ENCODE measurements at regions not wholly inside any gene's neighbourhood (a gene's known extent, or its start where the extent isn't known, plus 50 kb on each side); places are given as distances from the start of the nearest gene placed in this dataset.

GRCh38 chr20:22472447-22473100, 111.8 kb downstream of the FOXA2 start:
- Histone ChIP-seq H3K36me3 (ENCODE audit: control insufficient read depth, insufficient read depth, low read length) (no peaks in the 10 kb centered on the region), H3K27me3 (replicated peaks; ENCODE audit: control insufficient read depth, insufficient read depth, low read length) (no peaks in the 10 kb centered on the region), H3K4me3 (replicated peaks; ENCODE audit: low read depth, low read length) (no peak overlapping the region)
- DNase-seq (ENCODE audit: extremely low read depth, insufficient read length), result no peak
- no peak for TF ChIP-seq CTCF (IDR thresholded peaks at IDR 0.05; ENCODE audit: insufficient read depth, low read length, poor library complexity, severe bottlenecking)

GRCh38 chr20:22471156-22471836, 113.1 kb downstream of the FOXA2 start:
- Histone ChIP-seq H3K4me3 (replicated peaks; ENCODE audit: low read depth, low read length) (no peak overlapping the region), H3K27me3 (replicated peaks; ENCODE audit: control insufficient read depth, insufficient read depth, low read length) (no peaks in the 10 kb centered on the region), H3K36me3 (ENCODE audit: control insufficient read depth, insufficient read depth, low read length) (no peaks in the 10 kb centered on the region)
- no peak for TF ChIP-seq CTCF (IDR thresholded peaks at IDR 0.05; ENCODE audit: insufficient read depth, low read length, poor library complexity, severe bottlenecking)
- no peak for DNase-seq (ENCODE audit: extremely low read depth, insufficient read length)

GRCh38 chr20:22470620-22471026, 113.7 kb downstream of the FOXA2 start:
- DNase-seq (ENCODE audit: extremely low read depth, insufficient read length), result no peak
- Histone ChIP-seq H3K4me3 (replicated peaks; ENCODE audit: low read depth, low read length) (no peak overlapping the region), H3K36me3 (ENCODE audit: control insufficient read depth, insufficient read depth, low read length) (no peaks in the 10 kb centered on the region), H3K27me3 (replicated peaks; ENCODE audit: control insufficient read depth, insufficient read depth, low read length) (no peaks in the 10 kb centered on the region)
- no peak for TF ChIP-seq CTCF (IDR thresholded peaks at IDR 0.05; ENCODE audit: insufficient read depth, low read length, poor library complexity, severe bottlenecking)

- Histone ChIP-seq H3K27me3 (replicated peaks; ENCODE audit: control insufficient read depth, insufficient read depth, low read length) (no peaks in the 10 kb centered on the region; the same call in 1 of the 2 replicates), H3K4me3 (replicated peaks; ENCODE audit: low read depth, low read length) (no peak overlapping the region), H3K36me3 (ENCODE audit: control insufficient read depth, insufficient read depth, low read length) (no peaks in the 10 kb centered on the region)
- no peak for TF ChIP-seq CTCF (IDR thresholded peaks at IDR 0.05; ENCODE audit: insufficient read depth, low read length, poor library complexity, severe bottlenecking)
- DNase-seq (ENCODE audit: extremely low read depth, insufficient read length), result no peak
Measured at GRCh38 chr20:22466447-22467171, 117.8 kb downstream of the FOXA2 start.

- Histone ChIP-seq H3K27me3 (replicated peaks; ENCODE audit: control insufficient read depth, insufficient read depth, low read length) (no peaks in the 10 kb centered on the region; the same call in 1 of the 2 replicates), H3K36me3 (ENCODE audit: control insufficient read depth, insufficient read depth, low read length) (no peaks in the 10 kb centered on the region), H3K4me3 (replicated peaks; ENCODE audit: low read depth, low read length) (no peak overlapping the region)
- TF ChIP-seq CTCF (IDR thresholded peaks at IDR 0.05; ENCODE audit: insufficient read depth, low read length, poor library complexity, severe bottlenecking), result no peak
- no peak for DNase-seq (ENCODE audit: extremely low read depth, insufficient read length)
Measured at GRCh38 chr20:22465622-22466446, 118.5 kb downstream of the FOXA2 start.

All from GM06990 (cell line).